ENCODE measurements at regions not wholly inside any gene's neighbourhood (a gene's known extent, or its start where the extent isn't known, plus 50 kb on each side); places are given as distances from the start of the nearest gene placed in this dataset.

GRCh38 chr3:190941694-190942260 lies 79.3 kb upstream of the GMNC start:
- TF ChIP-seq, protein P1, sequence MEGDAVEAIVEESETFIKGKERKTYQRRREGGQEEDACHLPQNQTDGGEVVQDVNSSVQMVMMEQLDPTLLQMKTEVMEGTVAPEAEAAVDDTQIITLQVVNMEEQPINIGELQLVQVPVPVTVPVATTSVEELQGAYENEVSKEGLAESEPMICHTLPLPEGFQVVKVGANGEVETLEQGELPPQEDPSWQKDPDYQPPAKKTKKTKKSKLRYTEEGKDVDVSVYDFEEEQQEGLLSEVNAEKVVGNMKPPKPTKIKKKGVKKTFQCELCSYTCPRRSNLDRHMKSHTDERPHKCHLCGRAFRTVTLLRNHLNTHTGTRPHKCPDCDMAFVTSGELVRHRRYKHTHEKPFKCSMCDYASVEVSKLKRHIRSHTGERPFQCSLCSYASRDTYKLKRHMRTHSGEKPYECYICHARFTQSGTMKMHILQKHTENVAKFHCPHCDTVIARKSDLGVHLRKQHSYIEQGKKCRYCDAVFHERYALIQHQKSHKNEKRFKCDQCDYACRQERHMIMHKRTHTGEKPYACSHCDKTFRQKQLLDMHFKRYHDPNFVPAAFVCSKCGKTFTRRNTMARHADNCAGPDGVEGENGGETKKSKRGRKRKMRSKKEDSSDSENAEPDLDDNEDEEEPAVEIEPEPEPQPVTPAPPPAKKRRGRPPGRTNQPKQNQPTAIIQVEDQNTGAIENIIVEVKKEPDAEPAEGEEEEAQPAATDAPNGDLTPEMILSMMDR (IDR thresholded peaks at IDR 0.05; ENCODE audit: low read length) = no peak
- no peak for TF ChIP-seq EZH2 (IDR thresholded peaks at IDR 0.05; ENCODE audit: borderline replicate concordance, low read length)
